ENCODE measurements at regions not wholly inside any gene's neighbourhood (a gene's known extent, or its start where the extent isn't known, plus 50 kb on each side); places are given as distances from the start of the nearest gene placed in this dataset.

GRCh38 chr4:189365451-189365850 lies 575.2 kb upstream of the FRG1 start:
- TF ChIP-seq POLR2A (IDR thresholded peaks at IDR 0.05): no peak
- no peak for TF ChIP-seq CTCF (IDR thresholded peaks at IDR 0.05)

Data from lower leg skin (tissue), 3 donors.